GM18907 (cell line): ENCODE measurements at regions not wholly inside any gene's neighbourhood (a gene's known extent, or its start where the extent isn't known, plus 50 kb on each side); places are given as distances from the start of the nearest gene placed in this dataset.
"Not testable (repeated sequence)": the region's sequence is repeated elsewhere in the genome, so short reads cannot be mapped to it uniquely, and the experiment has no call there.

ENCODE experiments used
- ATAC-seq: cut with Tn5 transposase; IDR thresholded peaks from one replicate; pipeline ENCODE4 v1.9.1; 2021; ENCODE audit warnings: mild to moderate bottlenecking, moderate library complexity; ENCODE audit not compliant: unreplicated experiment

- no peak for ATAC-seq
Observed at GRCh38 chrX:104513162-104513561, 52.8 kb upstream of the IL1RAPL2 start.

GRCh38 chrX:104510801-104511200 is 55.2 kb upstream of the IL1RAPL2 start:
- no peak for ATAC-seq

GRCh38 chrX:104502460-104502859 is 63.5 kb upstream of the IL1RAPL2 start:
- ATAC-seq, result no peak

GRCh38 chrX:104488811-104489210 is 77.2 kb upstream of the IL1RAPL2 start:
- ATAC-seq, result no peak

GRCh38 chrX:104486691-104487090 is 79.3 kb upstream of the IL1RAPL2 start:
- ATAC-seq, result no peak

GRCh38 chrX:104482757-104483156 is 83.2 kb upstream of the IL1RAPL2 start:
- no peak for ATAC-seq

- no peak for ATAC-seq
Observed at GRCh38 chrX:104469771-104470170, 96.2 kb upstream of the IL1RAPL2 start.

- no peak for ATAC-seq
Observed at GRCh38 chrX:104459796-104460195, 106.2 kb upstream of the IL1RAPL2 start.

- not testable (repeated sequence) for ATAC-seq
Observed at GRCh38 chrX:104457130-104457529, 108.9 kb upstream of the IL1RAPL2 start.

- no peak for ATAC-seq
Observed at GRCh38 chrX:104450316-104450715, 115.7 kb upstream of the IL1RAPL2 start.

- ATAC-seq, result no peak
Observed at GRCh38 chrX:104445591-104445990, 120.4 kb upstream of the IL1RAPL2 start.

- ATAC-seq, result no peak
Observed at GRCh38 chrX:104435249-104435648, 130.8 kb upstream of the IL1RAPL2 start.

- ATAC-seq, result no peak
Observed at GRCh38 chrX:104432321-104432720, 133.7 kb upstream of the IL1RAPL2 start.

- no peak for ATAC-seq
Observed at GRCh38 chrX:104430742-104431119, 135.3 kb upstream of the IL1RAPL2 start.

- ATAC-seq, result no peak
Observed at GRCh38 chrX:104430072-104430741, 135.8 kb upstream of the IL1RAPL2 start.

- ATAC-seq, result no peak
Observed at GRCh38 chrX:104428231-104428630, 137.8 kb upstream of the IL1RAPL2 start.

- no peak for ATAC-seq
Observed at GRCh38 chrX:104427693-104428092, 138.3 kb upstream of the IL1RAPL2 start.

- no peak for ATAC-seq
Observed at GRCh38 chrX:104427073-104427472, 138.9 kb upstream of the IL1RAPL2 start.

GRCh38 chrX:104420907-104421306 is 145.1 kb upstream of the IL1RAPL2 start:
- no peak for ATAC-seq

- no peak for ATAC-seq
Observed at GRCh38 chrX:104419926-104420325, 146.1 kb upstream of the IL1RAPL2 start.

GRCh38 chrX:104419211-104419610 is 146.8 kb upstream of the IL1RAPL2 start:
- ATAC-seq, result no peak

GRCh38 chrX:104411800-104412199 is 154.2 kb upstream of the IL1RAPL2 start:
- ATAC-seq, result no peak

GRCh38 chrX:104400387-104400786 is 145.7 kb upstream of the ESX1 start:
- no peak for ATAC-seq
